ENCODE measurements at regions not wholly inside any gene's neighbourhood (a gene's known extent, or its start where the extent isn't known, plus 50 kb on each side); places are given as distances from the start of the nearest gene placed in this dataset.

DNA sequence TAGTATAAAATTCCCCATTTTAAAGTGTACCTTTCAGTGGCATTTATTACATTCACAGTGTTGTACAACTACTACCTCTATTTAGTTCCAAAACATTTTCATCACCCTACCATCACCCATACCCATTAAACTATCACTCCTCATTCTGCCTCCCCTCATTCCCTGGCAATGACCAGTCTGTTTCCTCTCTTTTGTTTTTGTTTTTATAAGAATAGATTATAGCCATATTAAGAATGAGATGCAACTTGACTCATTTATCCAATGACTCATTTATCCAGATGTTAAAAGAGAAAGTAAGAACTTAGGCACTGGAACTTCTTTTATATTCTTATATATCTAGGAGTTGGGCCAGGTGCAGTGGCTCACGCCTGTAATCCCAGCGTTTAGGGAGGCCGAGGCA is 156.3 kb downstream of the FAT3 start:
- H3K4me3 ChIP-seq (ENCODE audit: low read depth, low read length) = no peak overlapping the region
- TF ChIP-seq, protein P1, sequence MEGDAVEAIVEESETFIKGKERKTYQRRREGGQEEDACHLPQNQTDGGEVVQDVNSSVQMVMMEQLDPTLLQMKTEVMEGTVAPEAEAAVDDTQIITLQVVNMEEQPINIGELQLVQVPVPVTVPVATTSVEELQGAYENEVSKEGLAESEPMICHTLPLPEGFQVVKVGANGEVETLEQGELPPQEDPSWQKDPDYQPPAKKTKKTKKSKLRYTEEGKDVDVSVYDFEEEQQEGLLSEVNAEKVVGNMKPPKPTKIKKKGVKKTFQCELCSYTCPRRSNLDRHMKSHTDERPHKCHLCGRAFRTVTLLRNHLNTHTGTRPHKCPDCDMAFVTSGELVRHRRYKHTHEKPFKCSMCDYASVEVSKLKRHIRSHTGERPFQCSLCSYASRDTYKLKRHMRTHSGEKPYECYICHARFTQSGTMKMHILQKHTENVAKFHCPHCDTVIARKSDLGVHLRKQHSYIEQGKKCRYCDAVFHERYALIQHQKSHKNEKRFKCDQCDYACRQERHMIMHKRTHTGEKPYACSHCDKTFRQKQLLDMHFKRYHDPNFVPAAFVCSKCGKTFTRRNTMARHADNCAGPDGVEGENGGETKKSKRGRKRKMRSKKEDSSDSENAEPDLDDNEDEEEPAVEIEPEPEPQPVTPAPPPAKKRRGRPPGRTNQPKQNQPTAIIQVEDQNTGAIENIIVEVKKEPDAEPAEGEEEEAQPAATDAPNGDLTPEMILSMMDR (IDR thresholded peaks at IDR 0.05; ENCODE audit: low read depth, low read length) = no peak

- TF ChIP-seq, protein P1 (IDR thresholded peaks at IDR 0.05; ENCODE audit: low read depth, low read length) = no peak
- no peak overlapping the region for H3K4me3 ChIP-seq (ENCODE audit: low read depth, low read length)
Measured at GRCh38 chr11:92382311-92382710, 157.7 kb downstream of the FAT3 start.

DNA sequence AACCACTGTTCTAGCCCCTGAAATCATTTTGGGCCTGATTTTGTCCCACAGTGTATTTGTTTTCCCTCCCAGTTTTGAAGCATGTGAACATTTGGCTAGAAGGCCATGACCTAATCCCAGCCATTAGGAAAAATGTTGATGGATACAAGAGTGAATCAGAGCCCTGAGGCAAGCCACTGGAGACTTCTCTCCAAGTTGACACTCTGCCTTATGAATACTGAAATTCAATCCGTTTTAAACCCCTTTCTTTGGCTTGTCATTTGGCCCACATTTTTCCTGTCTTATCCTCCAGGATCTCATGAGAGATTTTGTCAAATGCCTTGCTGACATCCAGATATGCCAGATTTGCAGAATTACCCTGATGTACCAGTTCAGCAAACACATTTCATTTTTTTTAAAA is 158.8 kb downstream of the FAT3 start:
- TF ChIP-seq, protein P1 (IDR thresholded peaks at IDR 0.05; ENCODE audit: low read depth, low read length) = no peak

GRCh38 chr11:92384358-92384757 is 159.7 kb downstream of the FAT3 start:
- TF ChIP-seq, protein P1 (IDR thresholded peaks at IDR 0.05; ENCODE audit: low read depth, low read length) = no peak
- H3K4me3 ChIP-seq (ENCODE audit: low read depth, low read length) = no peak overlapping the region

More for the DNA sequence above, 158.8 kb downstream of the FAT3 start:
- H3K4me3 ChIP-seq (ENCODE audit: low read depth, low read length) = no peak overlapping the region

DNA sequence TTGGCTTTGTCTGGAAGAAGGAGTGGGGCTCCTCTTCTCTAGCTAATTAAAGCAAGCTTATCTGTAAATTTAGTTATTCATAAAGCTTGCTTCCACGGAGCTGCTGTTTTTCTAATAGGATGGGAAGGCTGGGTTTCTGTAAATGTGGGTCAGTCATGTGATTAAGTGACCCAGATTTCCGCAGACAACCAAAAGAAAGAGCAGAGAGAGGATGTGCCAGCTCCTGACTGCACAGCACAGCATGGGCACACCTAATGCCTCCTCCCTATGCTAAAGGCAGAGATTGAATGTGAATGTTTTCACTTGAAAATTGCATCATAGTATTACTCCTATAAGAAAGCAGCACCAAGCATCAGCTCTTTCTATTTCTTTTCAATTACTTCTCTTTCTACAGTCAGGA is 160.2 kb downstream of the FAT3 start:
- no peak overlapping the region for H3K4me3 ChIP-seq (ENCODE audit: low read depth, low read length)
- TF ChIP-seq, protein P1 (IDR thresholded peaks at IDR 0.05; ENCODE audit: low read depth, low read length) = no peak

DNA sequence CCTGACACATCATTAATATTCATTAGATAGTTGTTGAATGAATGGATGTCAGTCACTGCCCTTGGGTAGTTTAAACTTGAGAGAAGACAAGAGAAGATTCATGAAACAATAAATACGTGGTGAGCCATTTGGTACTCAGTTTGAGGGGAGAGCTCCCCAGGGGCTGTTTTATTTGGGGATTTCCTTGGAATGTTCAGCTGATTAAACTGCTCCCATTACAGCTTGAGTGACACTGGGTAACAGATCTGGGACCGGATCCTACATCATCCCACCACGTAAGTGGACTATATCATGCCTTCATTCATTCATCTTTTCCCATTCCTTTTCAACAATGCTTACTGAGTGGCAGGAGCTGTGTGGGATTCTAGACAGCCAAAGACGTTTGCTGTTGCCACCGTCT is 162.0 kb downstream of the FAT3 start:
- TF ChIP-seq, protein P1 (IDR thresholded peaks at IDR 0.05; ENCODE audit: low read depth, low read length) = no peak
- no peak overlapping the region for H3K4me3 ChIP-seq (ENCODE audit: low read depth, low read length)

- H3K4me3 ChIP-seq (ENCODE audit: low read depth, low read length) = no peak overlapping the region
- TF ChIP-seq, protein P1 (IDR thresholded peaks at IDR 0.05; ENCODE audit: low read depth, low read length) = no peak
Measured at GRCh38 chr11:92387859-92388258, 163.2 kb downstream of the FAT3 start.
